ENCODE measurements at regions not wholly inside any gene's neighbourhood (a gene's known extent, or its start where the extent isn't known, plus 50 kb on each side); places are given as distances from the start of the nearest gene placed in this dataset.

- DNase-seq (ENCODE audit: low read depth), result no peak
Observed at GRCh38 chr15:95825671-95826411, 504.7 kb upstream of the NR2F2 start.

- DNase-seq (ENCODE audit: low read depth), result no peak
Observed at GRCh38 chr15:95826412-95827195, 503.9 kb upstream of the NR2F2 start.

- no peak for DNase-seq (ENCODE audit: low read depth)
Observed at GRCh38 chr15:95829062-95829461, 501.4 kb upstream of the NR2F2 start.

- DNase-seq (ENCODE audit: low read depth), result no peak
Observed at GRCh38 chr15:95830281-95830680, 500.2 kb upstream of the NR2F2 start.

- DNase-seq (ENCODE audit: low read depth), result no peak
Observed at GRCh38 chr15:95832668-95833067, 497.8 kb upstream of the NR2F2 start.

- no peak for DNase-seq (ENCODE audit: low read depth)
Observed at GRCh38 chr15:95834028-95834804, 496.3 kb upstream of the NR2F2 start.

GRCh38 chr15:95836536-95836935, 494.0 kb upstream of the NR2F2 start:
- DNase-seq (ENCODE audit: low read depth), result no peak

- DNase-seq (ENCODE audit: low read depth), result no peak
Observed at GRCh38 chr15:95837341-95838004, 493.0 kb upstream of the NR2F2 start.

GRCh38 chr15:95839367-95839782, 491.1 kb upstream of the NR2F2 start:
- no peak for DNase-seq (ENCODE audit: low read depth)

GRCh38 chr15:95840004-95840403, 490.5 kb upstream of the NR2F2 start:
- DNase-seq (ENCODE audit: low read depth), result no peak

GRCh38 chr15:95840855-95841254, 489.6 kb upstream of the NR2F2 start:
- no peak for DNase-seq (ENCODE audit: low read depth)

- no peak for DNase-seq (ENCODE audit: low read depth)
Observed at GRCh38 chr15:95842576-95842975, 487.9 kb upstream of the NR2F2 start.

GRCh38 chr15:95843241-95843910, 487.1 kb upstream of the NR2F2 start:
- DNase-seq (ENCODE audit: low read depth), result no peak

GRCh38 chr15:95845862-95846515, 484.5 kb upstream of the NR2F2 start:
- DNase-seq (ENCODE audit: low read depth), result no peak

GRCh38 chr15:95848126-95848525, 482.4 kb upstream of the NR2F2 start:
- DNase-seq (ENCODE audit: low read depth), result no peak

- no peak for DNase-seq (ENCODE audit: low read depth)
Observed at GRCh38 chr15:95850837-95851236, 479.7 kb upstream of the NR2F2 start.

GRCh38 chr15:95853350-95853749, 477.1 kb upstream of the NR2F2 start:
- no peak for DNase-seq (ENCODE audit: low read depth)

- no peak for DNase-seq (ENCODE audit: low read depth)
Observed at GRCh38 chr15:95857124-95857757, 473.3 kb upstream of the NR2F2 start.

GRCh38 chr15:95857758-95858157, 472.7 kb upstream of the NR2F2 start:
- no peak for DNase-seq (ENCODE audit: low read depth)

GRCh38 chr15:95860406-95860805, 470.1 kb upstream of the NR2F2 start:
- no peak for DNase-seq (ENCODE audit: low read depth)

- DNase-seq (ENCODE audit: low read depth), result no peak
Observed at GRCh38 chr15:95864467-95864886, 466.0 kb upstream of the NR2F2 start.
